ENCODE measurements at regions not wholly inside any gene's neighbourhood (a gene's known extent, or its start where the extent isn't known, plus 50 kb on each side); places are given as distances from the start of the nearest gene placed in this dataset.

GRCh38 chr5:27266184-27266583 is 227.8 kb upstream of the CDH9 start:
- no peak for TF ChIP-seq CTCF (IDR thresholded peaks at IDR 0.05)
- Histone ChIP-seq H3K9me3 (no peaks in the 10 kb centered on the region), H3K36me3 (no peaks in the 10 kb centered on the region), H3K27ac (no peak overlapping the region), H3K4me3 (no peak overlapping the region), H3K4me1 (ENCODE audit: control insufficient read depth in 1 of 2, low read depth in 2 of 2) (no peaks in the 10 kb centered on the region), H3K27me3 (replicated peaks; ENCODE audit: insufficient read depth) (no peaks in the 10 kb centered on the region)
- no peak for DNase-seq (ENCODE audit: low spot score)
- no peak for ATAC-seq (ENCODE audit: insufficient number of reproducible peaks, low FRiP score, low read depth)

- DNase-seq (ENCODE audit: low spot score) (no peak), ATAC-seq (ENCODE audit: insufficient number of reproducible peaks, low FRiP score, low read depth) (no peak)
- Histone ChIP-seq H3K9me3 (no peaks in the 10 kb centered on the region), H3K4me1 (ENCODE audit: control insufficient read depth in 1 of 2, low read depth in 2 of 2) (no peaks in the 10 kb centered on the region), H3K36me3 (no peaks in the 10 kb centered on the region), H3K27me3 (replicated peaks; ENCODE audit: insufficient read depth) (no peaks in the 10 kb centered on the region), H3K4me3 (no peak overlapping the region), H3K27ac (no peak overlapping the region)
- TF ChIP-seq CTCF (IDR thresholded peaks at IDR 0.05), result no peak
Measured at GRCh38 chr5:27257696-27258095, 219.3 kb upstream of the CDH9 start.

GRCh38 chr5:27252911-27253310 is 214.5 kb upstream of the CDH9 start:
- no peak for TF ChIP-seq CTCF (IDR thresholded peaks at IDR 0.05)
- DNase-seq (ENCODE audit: low spot score) (no peak), ATAC-seq (ENCODE audit: insufficient number of reproducible peaks, low FRiP score, low read depth) (no peak)
- H3K36me3 ChIP-seq, result no peaks in the 10 kb centered on the region
- H3K27me3 ChIP-seq (replicated peaks; ENCODE audit: insufficient read depth), result no peaks in the 10 kb centered on the region
- H3K27ac ChIP-seq, result no peak overlapping the region
- no peak overlapping the region for H3K4me3 ChIP-seq
- H3K9me3 ChIP-seq, result no peaks in the 10 kb centered on the region
- no peaks in the 10 kb centered on the region for H3K4me1 ChIP-seq (ENCODE audit: control insufficient read depth in 1 of 2, low read depth in 2 of 2)

GRCh38 chr5:27242258-27242626 is 203.9 kb upstream of the CDH9 start:
- H3K4me3 ChIP-seq, result no peak overlapping the region
- no peak overlapping the region for H3K27ac ChIP-seq
- DNase-seq (ENCODE audit: low spot score) (no peak), ATAC-seq (ENCODE audit: insufficient number of reproducible peaks, low FRiP score, low read depth) (no peak)
- H3K27me3 ChIP-seq (replicated peaks; ENCODE audit: insufficient read depth), result no peaks in the 10 kb centered on the region
- no peaks in the 10 kb centered on the region for H3K9me3 ChIP-seq
- H3K36me3 ChIP-seq, result no peaks in the 10 kb centered on the region
- TF ChIP-seq CTCF (IDR thresholded peaks at IDR 0.05), result no peak
- H3K4me1 ChIP-seq (ENCODE audit: control insufficient read depth in 1 of 2, low read depth in 2 of 2), result no peaks in the 10 kb centered on the region

GRCh38 chr5:27241564-27242257 is 203.3 kb upstream of the CDH9 start:
- no peak for ATAC-seq (ENCODE audit: insufficient number of reproducible peaks, low FRiP score, low read depth)
- Histone ChIP-seq H3K4me3 (no peak overlapping the region), H3K27me3 (replicated peaks; ENCODE audit: insufficient read depth) (no peaks in the 10 kb centered on the region), H3K27ac (no peak overlapping the region), H3K9me3 (no peaks in the 10 kb centered on the region), H3K36me3 (no peaks in the 10 kb centered on the region), H3K4me1 (ENCODE audit: control insufficient read depth in 1 of 2, low read depth in 2 of 2) (no peaks in the 10 kb centered on the region)
- TF ChIP-seq CTCF (IDR thresholded peaks at IDR 0.05), result no peak
- DNase-seq (ENCODE audit: low spot score), result no peak
